GM12891 (cell line): ENCODE measurements at regions not wholly inside any gene's neighbourhood (a gene's known extent, or its start where the extent isn't known, plus 50 kb on each side); places are given as distances from the start of the nearest gene placed in this dataset.

ENCODE experiments used
- PAX5 ChIP-seq: IDR thresholded peaks from 2 replicates; pipeline ENCODE4 v1.6.1; 2011; ENCODE audit warnings: low read length, moderate library complexity, mild to moderate bottlenecking; ENCODE audit not compliant: insufficient read depth, severe bottlenecking
- POLR2A ChIP-seq: IDR thresholded peaks from 2 replicates; pipeline ENCODE4 v1.6.1; 2011; ENCODE audit warnings: low read depth, low read length, control low read depth
- POLR2AphosphoS5 ChIP-seq: IDR thresholded peaks from 2 replicates; pipeline ENCODE4 v1.6.1; 2011; ENCODE audit warnings: low read depth, low read length, control low read depth
- POU2F2 ChIP-seq: IDR thresholded peaks from 2 replicates; pipeline ENCODE4 v1.6.1; 2011; ENCODE audit warnings: low read depth, mild to moderate bottlenecking, control low read depth, low read length, moderate library complexity
- SPI1 ChIP-seq: IDR thresholded peaks from 2 replicates; pipeline ENCODE4 v1.6.1; 2011; ENCODE audit warnings: low read depth, low read length, control low read depth
- TAF1 ChIP-seq: IDR thresholded peaks from 2 replicates; pipeline ENCODE4 v1.6.1; 2011; ENCODE audit warnings: low read depth, low read length, control low read depth

DNA sequence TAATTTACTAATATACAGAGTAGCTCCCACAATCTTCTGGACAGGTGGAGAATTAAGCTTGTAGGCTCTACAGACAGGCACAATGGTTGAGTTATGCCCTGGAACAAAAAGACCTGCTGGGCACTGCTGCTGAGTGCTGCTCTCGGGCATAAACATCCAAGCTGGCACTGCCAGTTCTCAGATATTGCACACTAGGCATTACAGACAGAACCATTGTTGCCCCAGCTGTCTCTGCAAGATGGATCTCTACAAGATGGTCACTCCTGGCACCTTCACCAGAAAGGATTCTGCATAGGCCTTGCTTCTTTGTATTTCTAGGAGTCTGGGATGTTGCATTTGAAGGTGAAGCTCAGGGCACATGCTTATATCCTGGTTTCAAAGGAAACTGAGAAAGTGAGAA lies 527.1 kb downstream of the STIM2 start:
- TF ChIP-seq POU2F2 (no peak), POLR2A (no peak), TAF1 (no peak), POLR2AphosphoS5 (no peak), SPI1 (no peak), PAX5 (no peak)
